NT2/D1 (cell line): ENCODE measurements at regions not wholly inside any gene's neighbourhood (a gene's known extent, or its start where the extent isn't known, plus 50 kb on each side); places are given as distances from the start of the nearest gene placed in this dataset.

Experiments used
- SUZ12 ChIP-seq: IDR thresholded peaks from 2 replicates; pipeline ENCODE4 v1.6.1; 2011; ENCODE audit not compliant: insufficient read length, insufficient read depth; ENCODE audit errors: extremely low read depth
- YY1 ChIP-seq: IDR thresholded peaks from 2 replicates; pipeline ENCODE4 v1.6.1; 2011; ENCODE audit not compliant: insufficient read length, insufficient read depth

DNA sequence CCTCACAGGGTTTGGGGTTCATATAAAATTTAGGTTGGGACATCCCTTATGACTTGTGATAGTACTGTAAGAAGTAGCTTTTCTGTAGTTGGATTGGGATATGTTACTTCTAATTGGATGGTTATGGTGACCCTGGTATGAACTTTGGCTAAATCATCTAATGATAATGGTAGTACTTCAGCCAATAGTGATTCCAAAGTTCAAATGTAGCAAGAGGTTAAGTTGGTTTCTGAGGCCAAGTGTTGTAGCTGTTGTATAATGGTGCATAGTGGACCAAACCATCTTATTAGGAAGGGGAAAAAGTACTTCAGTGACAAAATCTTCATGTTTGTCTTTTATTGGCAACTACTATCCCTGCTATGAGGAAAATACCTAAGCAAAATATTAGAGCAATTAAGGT, 542.1 kb upstream of the IGFBP3 start:
- TF ChIP-seq YY1 = no peak
- no peak for TF ChIP-seq SUZ12
